Sigmoid colon (tissue), 4 donors: ENCODE measurements at regions not wholly inside any gene's neighbourhood (a gene's known extent, or its start where the extent isn't known, plus 50 kb on each side); places are given as distances from the start of the nearest gene placed in this dataset.

ENCODE experiments used
- CTCF ChIP-seq, 4 experiments: fragments of 450-650 bp in 3 of 4; fragments of 200-600 bp in 1 of 4; IDR thresholded peaks; one replicate each; pipeline ENCODE4 v1.5.1; 2016 to 2019; ENCODE audit warnings: antibody characterized with exemption in 4 of 4, mild to moderate bottlenecking in 3 of 4, moderate library complexity in 2 of 4
- EP300 ChIP-seq, 4 donors: sonication (generic); formaldehyde crosslinking; IDR thresholded peaks; one replicate each; pipeline ENCODE4 v1.6.1; 2017; ENCODE audit warnings: antibody characterized with exemption in 4 of 4
- POLR2A ChIP-seq, 2 donors: fragments of 450-650 bp; IDR thresholded peaks; one replicate each; pipeline ENCODE4 v1.6.1; 2016; ENCODE audit warnings: antibody characterized with exemption in 2 of 2, mild to moderate bottlenecking in 2 of 2, moderate library complexity in 2 of 2
- POLR2AphosphoS5 ChIP-seq, 4 donors: sonication (generic); formaldehyde crosslinking; IDR thresholded peaks; one replicate each; pipeline ENCODE4 v1.6.1; 2017; ENCODE audit warnings: antibody characterized with exemption in 4 of 4

DNA sequence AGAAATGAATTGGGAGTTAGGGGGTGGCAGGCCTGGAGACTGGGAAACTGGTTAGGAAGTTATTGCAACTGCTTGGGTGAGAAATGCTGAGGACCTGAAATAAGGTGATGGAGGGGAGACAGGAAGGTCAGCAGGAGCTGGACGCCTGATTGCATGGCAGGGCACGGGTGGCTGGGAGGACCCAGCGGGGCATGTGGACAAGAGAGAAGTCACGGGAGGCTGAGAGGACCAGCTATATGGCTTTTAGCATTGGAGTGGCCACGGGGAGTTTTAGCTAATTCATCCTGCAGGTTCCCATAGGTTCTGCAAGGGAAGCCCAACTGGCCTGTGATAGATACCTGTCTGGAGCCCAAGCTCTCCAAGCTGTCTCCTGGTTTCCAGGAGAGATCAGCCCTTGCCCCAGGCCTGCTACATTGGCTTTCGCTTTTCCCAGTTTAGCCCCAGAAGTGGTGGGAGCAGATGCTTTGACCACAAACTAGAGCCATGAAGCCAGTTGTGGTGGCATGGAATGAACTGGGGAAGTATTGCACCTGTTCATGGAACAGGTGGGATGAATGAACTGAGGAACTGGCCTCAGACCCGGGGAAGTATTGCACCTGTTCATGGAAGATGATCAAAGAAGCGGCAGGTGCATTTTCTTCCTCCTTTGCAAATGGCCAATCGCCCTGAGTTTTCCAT lies 93.6 kb upstream of the TAF1B start:
- TF ChIP-seq POLR2A (IDR thresholded peaks at IDR 0.05) (no peak), CTCF (IDR thresholded peaks at IDR 0.05) (no peak), EP300 (IDR thresholded peaks at IDR 0.05) (no peak), POLR2AphosphoS5 (IDR thresholded peaks at IDR 0.05) (no peak)
